ENCODE measurements at regions not wholly inside any gene's neighbourhood (a gene's known extent, or its start where the extent isn't known, plus 50 kb on each side); places are given as distances from the start of the nearest gene placed in this dataset.
"Not testable (repeated sequence)": the region's sequence is repeated elsewhere in the genome, so short reads cannot be mapped to it uniquely, and the experiment has no call there.

DNA sequence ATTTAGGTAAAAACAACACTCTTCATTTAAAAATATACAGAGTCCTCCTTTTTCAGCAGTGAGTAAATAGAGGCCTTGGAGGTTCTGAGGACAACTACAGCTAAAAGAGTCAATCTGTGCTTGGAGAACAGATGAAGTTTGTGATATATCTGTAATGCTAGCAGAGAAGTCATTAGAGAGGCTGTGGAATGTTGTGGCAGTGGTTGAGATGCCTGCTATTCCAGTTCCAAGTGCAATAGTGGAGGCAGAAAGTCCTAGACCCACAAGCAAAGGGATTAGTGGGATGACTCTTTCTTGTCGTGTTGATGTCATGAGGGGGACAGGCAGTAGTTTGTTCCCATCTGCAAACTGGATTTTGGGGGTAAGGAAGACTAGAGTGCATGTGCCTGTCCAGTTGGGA is 62.1 kb upstream of the EZR start:
- DNase-seq: not testable (repeated sequence)

DNA sequence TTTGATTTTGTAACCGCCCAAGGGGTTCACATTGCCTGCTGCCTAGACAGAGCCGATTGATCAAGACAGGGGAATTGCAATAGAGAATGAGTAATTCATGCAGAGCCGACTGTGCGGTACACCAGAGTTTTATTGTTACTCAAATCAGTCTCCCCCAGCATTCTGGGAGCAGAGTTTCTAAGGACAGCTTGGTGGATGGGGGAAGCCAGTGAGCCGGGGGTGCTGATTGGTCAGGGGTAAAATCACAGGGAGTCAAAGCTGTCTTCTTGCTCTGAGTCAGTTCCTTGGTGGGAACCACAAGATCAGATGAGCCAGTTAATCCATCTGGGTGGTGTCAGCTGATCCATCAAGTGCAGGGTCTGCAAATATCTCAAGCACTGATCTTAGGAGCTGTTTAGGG is 60.0 kb upstream of the EZR start:
- DNase-seq: no peak

DNA sequence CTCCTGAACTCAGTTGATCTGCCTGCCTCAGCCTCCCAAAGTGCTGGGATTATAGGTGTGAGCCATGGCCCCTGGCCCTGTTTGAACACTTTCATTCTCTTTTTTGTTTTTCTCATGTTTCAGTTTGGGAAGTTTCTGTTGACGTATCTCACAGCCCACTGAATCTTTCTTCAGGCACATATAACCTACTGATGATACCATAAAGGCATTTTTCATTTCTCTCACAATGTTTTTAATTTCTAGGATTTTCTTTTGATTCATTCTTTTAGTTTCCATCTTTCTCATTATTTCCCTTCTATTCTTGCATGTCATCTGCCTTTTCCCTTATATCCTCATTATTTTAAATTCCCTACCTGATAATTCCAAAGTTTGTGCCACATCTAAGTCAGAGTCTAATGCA is 58.5 kb upstream of the EZR start:
- DNase-seq: no peak

DNA sequence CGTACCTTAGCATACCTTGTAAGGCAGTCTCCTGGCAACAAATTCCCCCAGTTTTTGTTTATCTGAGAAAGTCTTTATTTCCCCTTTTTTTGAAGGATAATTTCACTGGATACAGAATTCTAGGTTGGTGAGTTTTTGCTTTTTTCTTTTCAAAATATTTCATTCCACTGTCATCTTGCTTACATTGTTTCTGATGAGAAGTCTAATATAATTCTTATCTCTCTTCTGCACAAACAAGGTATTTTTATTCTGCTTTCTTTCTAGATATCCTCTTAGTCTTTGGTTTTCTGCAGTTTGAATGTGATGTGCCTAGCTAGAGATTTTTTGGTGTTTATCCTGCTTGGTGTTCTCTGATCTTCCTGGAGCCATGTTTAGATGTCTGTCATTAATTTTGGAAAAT is 57.7 kb upstream of the EZR start:
- no peak for DNase-seq

DNA sequence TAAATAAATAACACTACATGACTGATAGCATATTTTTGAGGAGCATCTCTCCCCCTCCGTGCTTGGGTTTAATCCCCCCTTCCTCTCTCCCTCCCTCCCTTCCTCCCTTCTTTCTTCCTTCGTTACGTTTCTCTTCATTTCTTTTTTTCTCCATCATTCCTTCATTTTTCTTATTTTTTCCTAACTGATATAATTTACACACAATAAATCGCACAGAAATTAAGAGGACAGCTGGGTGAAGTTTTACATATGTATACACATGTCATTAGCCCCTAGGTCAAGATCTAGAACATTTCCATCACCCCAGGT is 51.4 kb upstream of the EZR start:
- DNase-seq: no peak

DNA sequence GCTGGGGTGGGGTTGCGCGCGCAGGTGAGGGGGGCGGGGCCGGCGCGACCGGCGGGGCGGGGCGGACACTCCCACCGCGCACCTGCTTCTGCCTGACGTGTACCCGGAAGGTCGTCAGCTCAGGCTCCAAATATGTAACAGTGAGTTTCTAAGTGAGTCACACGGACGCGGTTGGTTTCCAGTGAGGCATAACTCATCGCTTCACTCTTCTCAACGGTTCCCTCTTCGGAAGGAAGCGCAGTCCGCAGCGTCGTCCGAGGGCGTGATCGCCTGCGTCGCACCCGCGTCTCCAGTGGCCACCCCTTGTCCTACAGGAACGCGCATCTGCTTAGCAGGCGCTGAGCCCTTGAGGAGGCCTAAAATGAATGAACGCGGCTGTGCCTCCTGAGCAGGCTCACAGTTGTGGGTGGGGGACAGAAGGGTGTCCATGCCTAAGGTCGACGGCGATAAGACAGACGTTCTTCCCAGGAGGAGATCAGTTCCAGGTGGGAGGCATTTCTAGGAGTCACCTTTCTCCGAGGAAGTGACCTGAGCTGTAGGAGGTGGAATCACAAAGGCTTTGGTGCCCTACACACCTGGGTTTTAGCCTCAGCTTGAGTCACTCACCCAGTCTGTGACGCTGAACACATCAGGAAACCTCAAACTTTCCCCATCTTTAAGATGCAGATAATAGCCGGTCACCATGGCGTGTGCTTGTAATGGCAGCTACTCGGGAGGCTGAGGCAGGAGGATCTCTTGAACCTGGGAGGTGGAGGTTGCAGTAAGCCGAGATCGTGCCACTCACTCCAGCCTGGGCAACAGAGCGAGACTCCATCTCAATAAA is 50.9 kb upstream of the EZR start:
- DNase-seq: no peak

DNA sequence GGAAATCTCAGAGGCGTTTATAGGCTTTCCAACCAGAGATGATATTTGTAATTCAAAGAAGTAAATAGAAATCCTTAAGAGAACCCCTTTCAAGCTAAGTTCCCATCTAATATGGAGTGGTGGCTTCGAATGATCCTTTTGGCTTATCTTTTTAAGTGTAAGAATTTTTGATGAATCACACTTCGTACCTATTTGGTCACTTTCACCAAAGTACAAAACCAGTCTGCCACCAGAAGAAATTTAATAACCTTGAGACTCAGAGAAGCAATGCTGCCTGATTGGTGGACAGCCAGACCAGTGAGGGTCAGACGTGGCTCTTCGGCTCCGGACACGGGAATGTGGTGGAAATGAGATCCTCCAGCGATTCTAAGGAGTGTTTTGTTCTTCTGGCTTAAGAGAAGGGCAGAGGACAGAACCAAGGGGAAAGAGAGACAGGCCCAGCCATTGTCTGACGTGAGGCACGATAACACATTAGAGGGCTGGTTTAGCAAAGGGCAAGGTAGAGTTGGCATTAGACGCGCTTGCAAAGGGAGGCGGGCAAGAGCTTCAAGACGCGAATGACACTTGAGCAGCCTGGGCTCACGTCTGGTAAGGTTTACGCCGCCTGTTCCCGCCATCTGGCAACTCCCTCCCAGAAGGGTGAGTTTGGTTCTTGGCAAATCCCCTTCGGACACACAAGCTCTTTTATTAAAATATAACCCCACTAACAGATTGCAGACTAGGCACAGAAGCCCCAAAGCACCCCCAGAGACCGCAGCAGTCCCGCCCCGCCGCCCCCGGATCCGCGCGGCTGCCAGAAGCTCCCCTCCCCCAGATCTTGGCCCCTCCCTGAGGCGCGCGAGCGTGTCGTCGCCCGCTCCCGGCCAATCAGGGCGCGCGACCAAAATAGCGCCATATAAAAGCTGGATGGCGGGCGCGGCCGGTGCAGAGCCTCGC is 50.0 kb upstream of the EZR start:
- peak; percentile 91 to 92 for DNase-seq

All from NCI-H187 (cell line).